HG02642 (cell line): ENCODE measurements at regions not wholly inside any gene's neighbourhood (a gene's known extent, or its start where the extent isn't known, plus 50 kb on each side); places are given as distances from the start of the nearest gene placed in this dataset.
"Not testable (repeated sequence)": the region's sequence is repeated elsewhere in the genome, so short reads cannot be mapped to it uniquely, and the experiment has no call there.

Source experiments
- ATAC-seq: cut with Tn5 transposase; IDR thresholded peaks from one replicate; pipeline ENCODE4 v1.9.1; 2021; ENCODE audit warnings: mild to moderate bottlenecking; ENCODE audit not compliant: unreplicated experiment, poor library complexity

- ATAC-seq = no peak
Observed at GRCh38 chr3:25938566-25939325, 148.9 kb downstream of the OXSM start.

GRCh38 chr3:25940935-25941334 is 151.0 kb downstream of the OXSM start:
- no peak for ATAC-seq

- no peak for ATAC-seq
Observed at GRCh38 chr3:25944329-25944728, 154.4 kb downstream of the OXSM start.

- ATAC-seq = no peak
Observed at GRCh38 chr3:25945366-25945765, 155.5 kb downstream of the OXSM start.

GRCh38 chr3:25945836-25946235 is 155.9 kb downstream of the OXSM start:
- ATAC-seq = no peak

GRCh38 chr3:25952133-25952532 is 162.2 kb downstream of the OXSM start:
- no peak for ATAC-seq

GRCh38 chr3:25957026-25957425 is 167.1 kb downstream of the OXSM start:
- no peak for ATAC-seq

GRCh38 chr3:25960776-25961175 is 170.9 kb downstream of the OXSM start:
- ATAC-seq = no peak

- ATAC-seq = no peak
Observed at GRCh38 chr3:25962255-25962654, 172.4 kb downstream of the OXSM start.

GRCh38 chr3:25964141-25964540 is 174.3 kb downstream of the OXSM start:
- ATAC-seq = no peak

- ATAC-seq = no peak
Observed at GRCh38 chr3:25967385-25967784, 177.5 kb downstream of the OXSM start.

- no peak for ATAC-seq
Observed at GRCh38 chr3:25971736-25972135, 181.8 kb downstream of the OXSM start.

GRCh38 chr3:25973122-25973521 is 183.2 kb downstream of the OXSM start:
- no peak for ATAC-seq

- ATAC-seq = no peak
Observed at GRCh38 chr3:25982756-25983155, 192.9 kb downstream of the OXSM start.

- no peak for ATAC-seq
Observed at GRCh38 chr3:25985621-25986020, 195.7 kb downstream of the OXSM start.

GRCh38 chr3:25992606-25993005 is 202.7 kb downstream of the OXSM start:
- ATAC-seq = no peak

- no peak for ATAC-seq
Observed at GRCh38 chr3:26004172-26004571, 214.3 kb downstream of the OXSM start.

- no peak for ATAC-seq
Observed at GRCh38 chr3:26011276-26011675, 221.4 kb downstream of the OXSM start.

GRCh38 chr3:26012241-26012745 is 222.4 kb downstream of the OXSM start:
- ATAC-seq = no peak

- no peak for ATAC-seq
Observed at GRCh38 chr3:26015752-26016151, 225.9 kb downstream of the OXSM start.

- no peak for ATAC-seq
Observed at GRCh38 chr3:26018889-26019288, 229.0 kb downstream of the OXSM start.

- not testable (repeated sequence) for ATAC-seq
Observed at GRCh38 chr3:26024206-26024605, 234.3 kb downstream of the OXSM start.
